ENCODE measurements at regions not wholly inside any gene's neighbourhood (a gene's known extent, or its start where the extent isn't known, plus 50 kb on each side); places are given as distances from the start of the nearest gene placed in this dataset.
"Not testable (repeated sequence)": the region's sequence is repeated elsewhere in the genome, so short reads cannot be mapped to it uniquely, and the experiment has no call there.

GRCh38 chr2:180927030-180927686, 53.2 kb upstream of the UBE2E3 start:
- ATAC-seq (no peak), DNase-seq (no peak)

DNA sequence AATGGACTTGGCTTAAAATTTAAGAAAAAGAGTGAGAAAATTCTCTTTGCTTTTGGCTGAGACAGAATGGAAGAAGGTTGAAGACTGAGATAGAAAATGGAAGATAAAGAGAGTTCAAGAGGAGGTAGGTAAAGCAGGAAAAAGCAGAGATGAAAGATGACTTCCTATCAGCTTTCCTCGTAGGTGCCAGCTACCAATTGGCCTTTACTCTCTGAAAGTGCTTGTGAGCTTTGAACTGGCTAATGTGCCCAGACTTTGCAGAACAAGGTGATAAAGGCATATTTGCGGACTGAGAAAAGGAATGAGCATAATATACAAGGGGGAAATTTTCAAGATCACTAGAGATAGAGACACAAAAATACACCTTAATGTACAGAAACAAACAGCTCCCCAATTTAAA, 54.7 kb upstream of the UBE2E3 start:
- no peak for DNase-seq
- no peak for ATAC-seq

GRCh38 chr2:180924063-180924462, 56.3 kb upstream of the UBE2E3 start:
- ATAC-seq (no peak), DNase-seq (no peak)

DNA sequence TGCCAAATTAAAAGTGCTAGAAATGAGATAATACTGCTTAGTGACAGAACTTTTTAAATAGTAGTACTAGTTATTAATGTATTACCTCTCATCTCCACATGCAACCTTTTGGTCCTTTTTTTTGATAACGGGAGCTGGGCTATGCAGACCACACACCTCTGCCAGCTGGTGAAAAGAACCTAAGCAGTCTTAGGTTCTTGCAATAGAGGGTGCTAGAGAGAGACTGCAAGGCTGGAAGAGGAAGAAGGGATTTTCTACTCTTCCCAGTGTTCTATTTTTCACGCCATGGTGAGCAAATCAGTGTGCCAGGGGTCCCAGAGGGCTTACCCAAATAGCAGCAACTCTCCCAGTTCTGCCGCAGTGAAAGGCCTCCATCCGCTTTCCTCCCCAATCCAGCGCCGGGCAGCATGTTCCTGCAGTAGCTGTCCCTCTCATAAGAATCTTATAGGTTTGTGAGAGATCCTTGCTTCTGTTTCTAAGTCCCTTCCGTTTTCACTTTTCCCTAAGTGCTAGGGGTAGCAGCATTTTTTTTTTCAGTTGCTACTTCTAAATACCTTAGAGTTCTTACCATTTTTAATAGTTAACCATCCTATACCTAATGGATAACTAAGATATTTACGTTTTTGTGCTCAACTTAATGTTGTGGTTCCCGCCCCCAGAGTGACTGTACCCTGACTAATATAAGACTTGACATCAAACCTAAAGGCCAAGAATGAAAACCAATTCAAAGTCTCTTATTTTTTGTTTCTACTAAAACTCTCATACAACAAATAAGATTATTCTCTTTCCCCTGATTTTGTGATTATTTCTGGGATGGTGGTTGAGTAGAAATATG, 69.4 kb upstream of the UBE2E3 start:
- DNase-seq (no peak), ATAC-seq (no peak)

DNA sequence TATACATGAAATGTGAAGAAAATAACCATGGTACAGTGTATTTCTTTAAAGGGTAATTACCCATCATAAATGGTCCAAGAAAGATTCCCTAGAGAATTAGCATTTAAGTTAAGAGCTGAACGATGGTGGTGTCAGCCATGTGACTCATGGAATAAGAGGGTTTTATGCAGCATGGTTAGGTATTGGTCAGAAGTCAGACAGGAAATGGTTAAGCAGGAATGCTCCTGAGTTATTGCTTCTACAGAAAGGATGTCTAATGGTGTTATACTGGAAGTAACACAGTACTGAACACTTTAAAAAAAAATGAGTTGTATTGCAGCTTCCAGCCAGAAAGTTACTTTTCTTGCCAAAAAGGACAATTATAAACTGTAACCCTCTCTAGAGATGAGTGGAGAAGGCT, 72.7 kb upstream of the UBE2E3 start:
- DNase-seq (no peak), ATAC-seq (no peak)

DNA sequence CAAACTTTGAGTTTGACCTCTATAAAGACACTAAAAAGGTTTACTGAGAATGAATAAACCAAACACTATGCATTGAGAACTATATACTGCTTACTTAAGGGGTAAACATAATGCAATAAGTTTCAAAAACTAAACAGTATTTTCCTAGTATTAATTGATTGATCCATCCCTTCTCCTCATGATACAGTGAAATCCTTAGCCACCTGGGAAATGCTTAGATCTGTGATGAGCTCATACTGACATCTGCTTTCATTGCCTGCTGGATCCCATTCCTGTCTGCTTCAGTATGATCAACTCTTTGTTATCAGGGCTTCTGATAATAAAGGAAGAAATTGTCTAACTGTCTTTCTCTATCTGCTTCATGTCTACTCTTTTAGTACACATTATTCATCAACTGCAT, 74.9 kb upstream of the UBE2E3 start:
- ATAC-seq: no peak

DNA sequence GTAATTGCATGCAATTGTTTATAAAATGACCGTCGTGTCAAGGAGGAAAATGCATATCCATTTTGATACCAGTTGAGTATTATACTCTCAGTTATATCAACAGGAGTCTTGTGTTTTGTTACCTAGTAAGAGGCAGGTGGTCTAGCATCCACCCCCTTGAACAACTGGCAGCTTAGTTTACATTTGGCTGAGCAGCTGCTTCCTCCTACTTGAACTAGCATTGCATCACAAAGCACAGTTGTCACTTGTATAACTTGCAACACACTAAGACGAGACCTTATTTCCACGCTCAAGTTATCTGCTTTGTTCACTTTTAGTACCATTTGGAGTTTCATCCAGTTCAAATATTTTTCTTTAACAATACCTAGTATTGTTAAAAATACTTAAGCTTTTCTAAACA, 75.4 kb upstream of the UBE2E3 start:
- DNase-seq (no peak), ATAC-seq (no peak)

More for the DNA sequence above, 74.9 kb upstream of the UBE2E3 start:
- no peak for DNase-seq

- DNase-seq (no peak), ATAC-seq (no peak)
These were observed 79.1 kb upstream of the UBE2E3 start for GRCh38 chr2:180901331-180901730.

GRCh38 chr2:180893752-180894151, 86.7 kb upstream of the UBE2E3 start:
- DNase-seq: no peak
- no peak for ATAC-seq

DNA sequence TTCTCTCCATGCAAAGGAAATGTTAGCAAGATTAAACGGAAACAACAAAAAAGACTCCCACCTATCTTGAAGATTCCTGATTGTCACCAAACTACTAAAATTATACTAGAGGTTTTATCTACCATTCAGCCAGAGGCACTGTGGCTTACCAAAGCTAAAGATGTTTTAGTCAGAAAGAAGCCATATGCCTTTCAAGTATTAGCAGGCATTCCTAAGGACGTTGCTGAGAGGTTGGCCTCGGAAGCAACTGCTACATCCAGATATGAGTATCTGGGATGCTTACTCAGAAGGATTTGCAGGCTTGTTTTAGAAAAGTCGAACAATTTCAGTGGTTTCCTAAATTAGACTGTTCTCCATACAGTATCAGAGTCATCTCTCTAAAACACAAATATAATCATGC, 88.3 kb upstream of the UBE2E3 start:
- DNase-seq (no peak), ATAC-seq (no peak)

DNA sequence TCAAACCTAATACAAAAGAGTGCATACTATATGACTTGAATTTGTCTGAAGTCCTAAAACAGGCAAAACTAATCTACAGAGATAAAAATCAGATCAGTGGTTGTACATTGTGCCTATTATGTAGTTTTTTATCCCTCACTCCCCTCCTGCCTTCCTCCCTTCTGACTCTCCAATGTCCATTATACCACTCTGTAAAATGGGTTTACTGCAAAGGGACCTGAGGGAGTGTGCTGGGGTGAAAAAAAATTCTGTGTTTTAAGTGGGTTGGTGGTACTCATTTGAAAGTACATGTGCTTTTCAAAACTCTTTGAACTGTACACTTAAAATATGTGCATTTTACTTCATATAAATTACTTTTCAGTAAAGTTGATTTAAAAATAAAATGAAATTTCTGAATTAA, 89.0 kb upstream of the UBE2E3 start:
- ATAC-seq (no peak), DNase-seq (no peak)

- ATAC-seq: no peak
- DNase-seq: no peak
These were observed 89.6 kb upstream of the UBE2E3 start for GRCh38 chr2:180890781-180891180.

DNA sequence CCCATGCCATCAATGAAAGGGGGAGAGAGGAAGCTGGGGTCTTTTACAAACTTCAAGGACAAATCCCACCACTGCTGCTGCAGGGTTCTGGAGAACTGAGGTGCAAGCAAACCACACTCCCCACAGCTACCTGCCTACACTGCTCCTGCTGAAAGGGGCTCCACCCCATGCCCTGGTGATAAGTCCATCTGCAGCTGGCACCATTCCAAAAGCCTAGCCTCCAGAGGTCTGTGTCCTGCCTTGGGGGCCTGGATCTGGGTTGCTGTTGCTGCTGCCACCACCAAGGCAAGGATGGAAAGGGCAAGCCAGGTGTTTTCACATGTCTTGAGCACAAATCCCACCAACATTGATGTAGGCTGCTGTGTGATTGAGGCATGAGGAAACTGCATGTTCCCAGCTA, 97.4 kb upstream of the UBE2E3 start:
- DNase-seq (no peak), ATAC-seq (no peak)

DNA sequence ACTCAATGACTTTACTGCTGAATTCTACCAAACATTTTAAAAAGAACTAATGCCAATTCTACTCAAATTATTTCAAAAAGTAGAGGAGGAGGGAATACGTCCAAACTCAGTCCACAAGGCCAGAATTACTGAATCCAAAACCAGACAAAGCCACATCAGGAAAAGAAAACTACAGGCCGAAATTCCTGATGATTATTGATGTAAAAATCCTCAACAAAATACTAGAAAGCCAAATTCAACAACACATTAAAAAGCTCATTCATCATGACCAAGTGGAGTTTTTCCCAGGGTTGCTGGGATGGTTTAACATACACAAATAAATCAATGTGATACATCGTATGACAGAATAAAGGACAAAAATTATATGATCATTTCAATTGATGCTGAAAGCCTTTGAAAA, 103.9 kb upstream of the UBE2E3 start:
- DNase-seq (no peak), ATAC-seq (no peak)

DNA sequence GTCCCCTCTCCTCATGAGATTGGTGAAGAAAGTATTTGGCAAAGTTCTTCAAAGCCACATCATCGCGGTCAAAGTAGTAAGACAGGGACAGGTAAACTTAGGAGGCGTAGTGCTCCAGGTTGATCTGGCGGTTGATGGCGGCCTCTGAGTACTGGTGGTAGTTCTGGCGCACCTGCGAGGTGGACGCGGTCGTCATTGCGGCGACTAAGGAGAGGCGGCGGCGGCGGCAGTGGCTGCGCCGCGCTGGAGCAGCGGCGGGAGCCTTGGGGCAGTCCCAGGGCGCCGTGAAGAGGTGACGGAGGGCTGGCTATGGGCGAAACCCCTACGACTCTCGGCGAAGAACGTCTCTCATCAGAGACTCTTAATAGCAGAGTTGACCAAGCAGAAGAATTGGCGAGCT, 107.2 kb upstream of the UBE2E3 start:
- DNase-seq (no peak), ATAC-seq (no peak)

DNA sequence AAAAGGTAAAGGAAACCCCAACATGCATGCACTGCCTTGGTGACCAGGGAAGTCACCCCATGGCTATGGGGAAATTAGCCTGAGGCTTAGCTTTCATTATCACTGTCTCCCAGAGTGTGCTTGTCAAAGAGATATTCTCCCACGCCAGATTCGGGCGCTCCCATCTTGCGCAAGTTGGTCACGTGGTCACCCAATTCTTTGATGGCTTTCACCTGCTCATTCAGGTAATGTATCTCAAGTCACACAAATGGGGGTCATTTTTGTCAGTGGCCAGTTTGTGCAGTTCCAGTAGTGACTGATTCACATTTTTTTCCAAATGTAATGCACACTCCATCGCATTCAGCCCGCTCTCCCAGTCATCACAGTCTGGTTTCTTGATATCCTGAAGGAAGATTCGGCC, 107.6 kb upstream of the UBE2E3 start:
- ATAC-seq, DNase-seq: not testable (repeated sequence)

DNA sequence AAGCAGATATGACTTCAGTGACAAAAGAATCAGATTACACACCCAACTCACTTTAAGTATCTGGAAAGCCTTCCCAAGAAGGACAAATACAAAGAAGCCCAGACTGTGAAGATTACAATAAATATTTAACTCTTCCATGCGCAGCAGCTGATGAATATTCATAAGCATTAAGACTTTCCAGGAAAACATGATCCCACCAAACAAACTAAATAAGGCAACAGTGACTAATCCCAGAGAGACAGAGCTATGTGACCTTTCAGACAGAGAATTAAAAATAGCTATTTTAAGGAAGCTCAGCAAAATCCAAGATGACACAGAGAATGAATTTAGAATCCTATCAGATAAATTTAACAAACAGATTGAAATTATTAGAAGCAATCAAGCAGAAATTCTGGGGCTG, 108.2 kb upstream of the UBE2E3 start:
- no peak for DNase-seq
- no peak for ATAC-seq

DNA sequence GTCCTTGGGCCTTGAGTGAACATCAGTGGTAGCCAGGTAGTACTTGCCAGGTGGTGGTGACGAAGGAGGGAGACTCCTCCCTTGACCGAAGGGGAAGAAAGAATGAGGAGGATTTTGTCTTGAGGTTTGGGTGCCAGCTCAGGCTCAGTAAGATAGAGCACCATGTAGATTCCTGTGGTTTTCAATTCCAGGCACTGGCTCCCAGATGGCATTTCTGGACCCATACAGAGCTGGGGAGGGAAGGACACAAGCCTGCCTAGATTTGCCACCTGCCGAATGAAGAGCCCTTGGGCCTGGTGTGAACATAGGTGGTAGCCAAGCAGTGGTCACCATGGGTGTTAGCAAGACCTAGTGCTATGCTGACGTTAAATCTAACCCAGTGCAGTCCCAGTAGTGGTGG, 108.8 kb upstream of the UBE2E3 start:
- ATAC-seq (no peak), DNase-seq (no peak)

GRCh38 chr2:180849851-180850250, 130.6 kb upstream of the UBE2E3 start:
- DNase-seq: no peak
- no peak for ATAC-seq

GRCh38 chr2:180848393-180848792, 132.0 kb upstream of the UBE2E3 start:
- no peak for DNase-seq
- ATAC-seq: no peak

DNA sequence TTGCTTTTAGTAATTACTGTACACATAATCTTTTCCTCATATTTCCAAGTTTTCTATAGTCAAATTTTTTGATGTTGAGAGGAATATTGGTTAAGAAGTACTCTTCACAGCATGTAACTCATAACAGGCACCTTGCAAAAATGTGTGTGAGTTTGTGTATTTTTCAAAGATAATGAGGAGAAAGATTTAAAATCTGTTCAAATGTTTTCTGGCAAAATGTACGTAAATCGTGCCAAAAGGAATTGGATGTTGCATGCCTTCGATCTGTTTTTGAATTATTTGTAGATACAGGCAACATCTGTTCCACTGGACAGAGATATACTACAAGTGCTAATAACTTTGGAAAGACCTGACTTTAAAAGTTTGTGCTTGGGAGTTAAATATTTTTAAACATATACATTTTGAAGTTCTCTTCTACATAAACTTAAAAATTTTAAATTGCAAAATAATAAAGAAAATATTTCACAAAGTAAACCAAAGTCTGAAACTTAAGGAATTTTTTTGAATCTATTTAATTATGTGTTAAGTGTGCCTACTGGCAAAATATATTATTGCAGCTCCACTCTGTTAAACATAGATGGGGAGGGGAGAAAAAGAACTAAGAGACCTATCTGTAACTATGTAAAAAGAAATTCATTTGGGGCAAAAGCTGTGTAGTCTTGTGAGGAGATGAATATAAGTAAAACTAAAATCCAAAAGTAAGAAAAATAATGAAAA, 133.5 kb upstream of the UBE2E3 start:
- DNase-seq (no peak), ATAC-seq (no peak)

- no peak for DNase-seq
- ATAC-seq: no peak
These were observed 137.9 kb upstream of the UBE2E3 start for GRCh38 chr2:180842461-180842860.

- ATAC-seq (no peak), DNase-seq (no peak)
These were observed 139.8 kb upstream of the UBE2E3 start for GRCh38 chr2:180840641-180841040.
